Esophagus muscularis mucosa (tissue), 4 donors: ENCODE measurements at regions not wholly inside any gene's neighbourhood (a gene's known extent, or its start where the extent isn't known, plus 50 kb on each side); places are given as distances from the start of the nearest gene placed in this dataset.

Source experiments
- DNase-seq: peaks from one replicate; pipeline ENCODE4 v3.0.0-alpha.2; 2017; ENCODE audit errors: extremely low spot score
- H3K27ac ChIP-seq, 4 donors: fragments of 200-600 bp; sonication (generic); replicated peaks in 1 of 4; 1 replicate in 3 of 4; 2 replicates in 1 of 4; pipeline ENCODE4 v1.5.1; 2016 to 2019; ENCODE audit warnings: mild to moderate bottlenecking in 1 of 4
- H3K27me3 ChIP-seq, 4 donors: fragments of 200-600 bp; sonication (generic); one replicate each; pipeline versions ENCODE4 v1.5.1 to v1.6.0; 2016 to 2019
- H3K36me3 ChIP-seq, 4 donors: fragments of 200-600 bp; sonication (generic); one replicate each; pipeline ENCODE4 v1.5.1; 2016 to 2019
- H3K4me1 ChIP-seq, 4 donors: fragments of 200-600 bp; sonication (generic); one replicate each; pipeline ENCODE4 v1.5.1; 2016 to 2019
- H3K4me3 ChIP-seq, 4 donors: fragments of 200-600 bp; sonication (generic); 1 replicate in 2 of 4; 2 replicates in 2 of 4; pipeline ENCODE4 v1.5.1; 2016 to 2019; ENCODE audit warnings: mild to moderate bottlenecking in 4 of 4, moderate library complexity in 1 of 4
- H3K9me3 ChIP-seq, 4 donors: fragments of 200-600 bp; sonication (generic); 1 replicate in 3 of 4; 2 replicates in 1 of 4; pipeline ENCODE4 v1.5.1; 2016 to 2019
- CTCF ChIP-seq, 3 experiments: fragments of 200-600 bp in 2 of 3; fragments of 450-650 bp in 1 of 3; sonication (generic) in 2 of 3; IDR thresholded peaks; one replicate each; pipeline ENCODE4 v1.5.1; 2017 to 2019; ENCODE audit warnings: antibody characterized with exemption in 3 of 3, mild to moderate bottlenecking in 2 of 3, moderate library complexity in 1 of 3
- EP300 ChIP-seq: sonication (generic); formaldehyde crosslinking; IDR thresholded peaks from one replicate; pipeline ENCODE4 v1.6.1; 2017; ENCODE audit warnings: antibody characterized with exemption
- POLR2A ChIP-seq: fragments of 450-650 bp; IDR thresholded peaks from one replicate; pipeline ENCODE4 v1.6.1; 2017; ENCODE audit warnings: antibody characterized with exemption, moderate library complexity, mild to moderate bottlenecking, low read depth
- POLR2AphosphoS5 ChIP-seq, 2 donors: sonication (generic); formaldehyde crosslinking; IDR thresholded peaks; one replicate each; pipeline ENCODE4 v1.6.1; 2017; ENCODE audit warnings: antibody characterized with exemption in 2 of 2
- WGBS: methylation state at CpG from one replicate; pipeline ENCODE4 v1.1.5; 2018; 5-methylcytosine and 5-hydroxymethylcytosine counted together
- intact Hi-C: fragments of 100-400 bp; cut with DNase I; formaldehyde crosslinking; loops from one replicate; pipeline ENCODE4 v1.15.1; 2023

DNA sequence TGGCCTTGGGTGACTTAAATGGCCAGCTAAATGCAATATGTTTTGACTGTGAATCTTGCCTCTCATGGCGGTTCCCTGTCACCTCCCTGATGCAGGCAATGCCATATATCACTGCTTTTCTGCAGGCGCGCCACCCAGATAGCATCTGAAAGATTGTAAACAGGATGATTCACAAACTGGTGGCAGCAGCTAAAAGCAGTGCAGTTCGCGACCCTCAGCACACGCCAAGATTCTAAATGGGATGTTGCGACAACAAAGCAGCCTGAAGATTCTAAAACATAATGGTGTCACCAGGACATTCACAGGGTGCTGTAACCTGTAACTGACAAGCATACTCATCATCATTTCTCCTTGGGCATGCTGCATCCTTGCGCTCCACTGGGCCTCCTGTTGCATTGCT is 440.4 kb upstream of the CADM1 start:
- peaks cover 0 to 11% (median 0%) of the 10 kb centered on the region in 4 donors for H3K27me3 ChIP-seq
- intact Hi-C loops: no loop called here
- H3K27ac ChIP-seq: no peak overlapping the region
- WGBS: 79% methylated on average over 8 of the region's 8 CpGs
- H3K4me3 ChIP-seq: no peak overlapping the region
- H3K9me3 ChIP-seq: peaks cover 0 to 5% (median 3%) of the 10 kb centered on the region in 4 donors
- no peaks in the 10 kb centered on the region for H3K4me1 ChIP-seq
- TF ChIP-seq POLR2AphosphoS5 (IDR thresholded peaks at IDR 0.05) (no peak), CTCF (IDR thresholded peaks at IDR 0.05) (no peak), POLR2A (no peak), EP300 (no peak)
- no peaks in the 10 kb centered on the region for H3K36me3 ChIP-seq
- no peak for DNase-seq

GRCh38 chr11:115942011-115942410 is 437.8 kb upstream of the CADM1 start:
- Histone ChIP-seq H3K4me1 (no peaks in the 10 kb centered on the region), H3K9me3 (no peaks in the 10 kb centered on the region), H3K36me3 (no peaks in the 10 kb centered on the region), H3K4me3 (no peak overlapping the region), H3K27ac (no peak overlapping the region), H3K27me3 (peaks cover 0 to 15% (median 0%) of the 10 kb centered on the region in 4 donors)
- intact Hi-C loops: no loop called here
- 82% methylated on average over 2 of the region's 2 CpGs for WGBS
- no peak for TF ChIP-seq POLR2AphosphoS5 (IDR thresholded peaks at IDR 0.05)
- no peak for TF ChIP-seq EP300
- no peak for TF ChIP-seq POLR2A
- no peak for TF ChIP-seq CTCF (IDR thresholded peaks at IDR 0.05)
- no peak for DNase-seq

- TF ChIP-seq EP300: no peak
- TF ChIP-seq POLR2AphosphoS5 (IDR thresholded peaks at IDR 0.05): no peak
- TF ChIP-seq POLR2A: no peak
- no peak for TF ChIP-seq CTCF (IDR thresholded peaks at IDR 0.05)
- WGBS: 80% methylated on average over 15 of the region's 15 CpGs
- Histone ChIP-seq H3K9me3 (no peaks in the 10 kb centered on the region), H3K4me1 (no peaks in the 10 kb centered on the region), H3K27ac (no peak overlapping the region), H3K36me3 (no peaks in the 10 kb centered on the region), H3K27me3 (peaks cover 0 to 15% (median 0%) of the 10 kb centered on the region in 4 donors), H3K4me3 (no peak overlapping the region)
- intact Hi-C loops: no loop called here
- DNase-seq: no peak
Observed at GRCh38 chr11:115941481-115941993, 437.3 kb upstream of the CADM1 start.

DNA sequence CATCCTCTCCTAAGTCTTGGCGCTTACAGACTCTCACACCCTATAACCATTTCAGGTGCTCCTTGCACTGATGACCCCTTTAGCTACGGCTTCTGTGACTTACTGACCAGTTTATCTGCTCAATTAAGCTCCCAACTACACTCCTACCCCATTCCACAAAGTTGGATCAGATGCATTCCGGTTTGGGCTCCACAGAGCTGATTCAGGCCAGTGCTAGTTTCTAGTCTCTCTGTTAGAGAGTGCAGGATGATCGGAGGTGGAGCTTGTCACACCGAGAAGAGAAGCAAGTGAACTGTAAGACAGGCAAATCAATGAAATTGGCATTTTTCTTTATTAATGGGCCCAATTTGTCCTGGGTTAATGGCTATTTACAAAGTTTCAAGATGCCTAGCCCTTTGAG is 436.8 kb upstream of the CADM1 start:
- no peak overlapping the region for H3K4me3 ChIP-seq
- H3K27me3 ChIP-seq: peaks cover 0 to 15% (median 0%) of the 10 kb centered on the region in 4 donors
- H3K9me3 ChIP-seq: no peaks in the 10 kb centered on the region
- no peak overlapping the region for H3K27ac ChIP-seq
- TF ChIP-seq EP300 (no peak), POLR2A (no peak), POLR2AphosphoS5 (IDR thresholded peaks at IDR 0.05) (no peak), CTCF (IDR thresholded peaks at IDR 0.05) (no peak)
- H3K36me3 ChIP-seq: no peaks in the 10 kb centered on the region
- 85% methylated on average over 5 of the region's 5 CpGs for WGBS
- intact Hi-C loops: no loop called here
- no peak for DNase-seq
- no peaks in the 10 kb centered on the region for H3K4me1 ChIP-seq

DNA sequence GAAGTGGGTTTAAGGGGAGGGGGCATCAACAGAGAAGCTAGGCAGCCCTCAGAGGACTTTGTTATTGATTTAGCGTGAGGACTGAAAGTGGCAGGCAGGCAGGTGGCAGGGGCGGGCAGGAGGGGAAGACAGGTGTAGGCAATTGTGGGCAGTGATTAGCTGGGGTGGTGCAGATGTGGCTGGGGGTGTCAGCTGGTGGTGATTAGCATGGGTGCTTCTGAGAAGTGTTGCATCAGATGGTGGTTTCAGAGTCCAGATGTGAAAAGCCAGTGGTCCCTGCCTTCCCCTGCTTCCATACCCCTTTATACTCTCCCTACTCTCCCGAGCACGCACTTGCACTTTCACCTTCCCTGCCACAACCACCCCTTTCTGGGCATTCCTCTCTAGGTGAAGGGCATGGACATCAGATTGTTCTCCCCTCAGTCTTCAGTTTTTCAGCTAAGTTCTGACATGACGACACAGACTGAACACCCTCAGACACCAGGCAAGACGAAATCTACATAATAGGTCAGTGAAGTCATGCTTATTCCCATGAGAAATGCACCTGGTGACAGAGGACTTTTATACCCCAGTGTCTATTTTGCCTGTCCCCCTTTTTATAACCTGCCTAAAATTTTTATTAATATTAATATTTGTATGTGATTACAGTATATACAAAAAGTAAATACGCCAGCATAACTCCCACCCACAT is 435.7 kb upstream of the CADM1 start:
- 84% methylated on average over 7 of the region's 7 CpGs for WGBS

More for the DNA sequence above, 435.7 kb upstream of the CADM1 start:
- Histone ChIP-seq H3K4me3 (no peak overlapping the region), H3K4me1 (no peaks in the 10 kb centered on the region), H3K36me3 (no peaks in the 10 kb centered on the region), H3K27me3 (peaks cover 0 to 15% (median 0%) of the 10 kb centered on the region in 4 donors), H3K9me3 (no peaks in the 10 kb centered on the region), H3K27ac (no peak overlapping the region)
- DNase-seq: no peak
- TF ChIP-seq EP300 (no peak), POLR2A (no peak), POLR2AphosphoS5 (IDR thresholded peaks at IDR 0.05) (no peak), CTCF (IDR thresholded peaks at IDR 0.05) (no peak)
- intact Hi-C loops: no loop called here
